OCI-M1 (cell line): ENCODE measurements at regions not wholly inside any gene's neighbourhood (a gene's known extent, or its start where the extent isn't known, plus 50 kb on each side); places are given as distances from the start of the nearest gene placed in this dataset.
"Not testable (repeated sequence)": the region's sequence is repeated elsewhere in the genome, so short reads cannot be mapped to it uniquely, and the experiment has no call there.

ENCODE experiments used
- DNase-seq: peaks from one replicate; lab custom pipeline; 2025; lab: John Stamatoyannopoulos, UW

- no peak for DNase-seq
Measured at GRCh38 chr9:108277216-108277615, 578.6 kb downstream of the ACTL7B start.

GRCh38 chr9:108275906-108276305 is 579.9 kb downstream of the ACTL7B start:
- no peak for DNase-seq

- DNase-seq, result peak; percentile 6
Measured at GRCh38 chr9:108274971-108275370, 580.8 kb downstream of the ACTL7B start.

- DNase-seq, result peak; percentile 64
Measured at GRCh38 chr9:108273988-108274387, 581.8 kb downstream of the ACTL7B start.

- DNase-seq, result peak; percentile 67
Measured at GRCh38 chr9:108272349-108272899, 583.4 kb downstream of the ACTL7B start.

GRCh38 chr9:108271646-108272348 is 584.0 kb downstream of the ACTL7B start:
- peak; percentile 53 for DNase-seq

GRCh38 chr9:108271236-108271635 is 584.5 kb downstream of the ACTL7B start:
- no peak for DNase-seq

GRCh38 chr9:108270561-108270960 is 585.2 kb downstream of the ACTL7B start:
- no peak for DNase-seq

GRCh38 chr9:108270051-108270450 is 585.7 kb downstream of the ACTL7B start:
- no peak for DNase-seq

- no peak for DNase-seq
Measured at GRCh38 chr9:108269371-108269770, 586.4 kb downstream of the ACTL7B start.

GRCh38 chr9:108265065-108265464 is 590.7 kb downstream of the ACTL7B start:
- no peak for DNase-seq

- DNase-seq, result no peak
Measured at GRCh38 chr9:108264093-108264492, 591.7 kb downstream of the ACTL7B start.

GRCh38 chr9:108262836-108263235 is 593.0 kb downstream of the ACTL7B start:
- DNase-seq, result no peak

- DNase-seq, result no peak
Measured at GRCh38 chr9:108259917-108260675, 595.7 kb downstream of the ACTL7B start.

- no peak for DNase-seq
Measured at GRCh38 chr9:108258640-108259039, 597.1 kb downstream of the ACTL7B start.

- no peak for DNase-seq
Measured at GRCh38 chr9:108257382-108257781, 598.4 kb downstream of the ACTL7B start.

- DNase-seq, result no peak
Measured at GRCh38 chr9:108254236-108254635, 601.5 kb downstream of the ACTL7B start.

- DNase-seq, result not testable (repeated sequence)
Measured at GRCh38 chr9:108247391-108247790, 608.4 kb downstream of the ACTL7B start.

GRCh38 chr9:108245901-108246300 is 609.9 kb downstream of the ACTL7B start:
- no peak for DNase-seq

GRCh38 chr9:108245331-108245730 is 610.5 kb downstream of the ACTL7B start:
- no peak for DNase-seq

- no peak for DNase-seq
Measured at GRCh38 chr9:108244686-108245085, 611.1 kb downstream of the ACTL7B start.

GRCh38 chr9:108241384-108242073 is 614.3 kb downstream of the ACTL7B start:
- no peak for DNase-seq
